ENCODE measurements at regions not wholly inside any gene's neighbourhood (a gene's known extent, or its start where the extent isn't known, plus 50 kb on each side); places are given as distances from the start of the nearest gene placed in this dataset.

- TF ChIP-seq CTCF (IDR thresholded peaks at IDR 0.05) (no peak), POLR2A (IDR thresholded peaks at IDR 0.05) (no peak)
Observed at GRCh38 chr3:69500604-69501003, 114.7 kb upstream of the FRMD4B start.
